ENCODE measurements at regions not wholly inside any gene's neighbourhood (a gene's known extent, or its start where the extent isn't known, plus 50 kb on each side); places are given as distances from the start of the nearest gene placed in this dataset.

DNA sequence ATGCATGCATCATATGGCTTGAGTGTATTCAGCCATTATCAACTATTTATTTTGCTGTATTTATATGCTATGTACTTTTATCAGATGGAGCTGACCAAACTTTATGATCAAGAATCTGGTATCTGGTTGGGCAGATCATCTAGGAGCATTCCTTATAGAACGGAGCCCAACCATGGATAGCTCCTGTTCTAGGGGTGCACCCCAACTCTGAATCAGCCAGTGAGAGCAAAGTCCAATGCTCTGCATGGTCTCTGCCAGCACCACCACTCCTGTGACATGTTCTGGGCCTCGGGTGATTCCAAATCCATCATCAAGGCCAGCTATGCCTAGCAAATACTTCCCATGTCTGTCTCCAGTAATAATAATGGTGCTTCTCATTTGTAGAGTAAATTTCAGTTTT lies 517.5 kb downstream of the AGTPBP1 start:
- TF ChIP-seq, protein P1, sequence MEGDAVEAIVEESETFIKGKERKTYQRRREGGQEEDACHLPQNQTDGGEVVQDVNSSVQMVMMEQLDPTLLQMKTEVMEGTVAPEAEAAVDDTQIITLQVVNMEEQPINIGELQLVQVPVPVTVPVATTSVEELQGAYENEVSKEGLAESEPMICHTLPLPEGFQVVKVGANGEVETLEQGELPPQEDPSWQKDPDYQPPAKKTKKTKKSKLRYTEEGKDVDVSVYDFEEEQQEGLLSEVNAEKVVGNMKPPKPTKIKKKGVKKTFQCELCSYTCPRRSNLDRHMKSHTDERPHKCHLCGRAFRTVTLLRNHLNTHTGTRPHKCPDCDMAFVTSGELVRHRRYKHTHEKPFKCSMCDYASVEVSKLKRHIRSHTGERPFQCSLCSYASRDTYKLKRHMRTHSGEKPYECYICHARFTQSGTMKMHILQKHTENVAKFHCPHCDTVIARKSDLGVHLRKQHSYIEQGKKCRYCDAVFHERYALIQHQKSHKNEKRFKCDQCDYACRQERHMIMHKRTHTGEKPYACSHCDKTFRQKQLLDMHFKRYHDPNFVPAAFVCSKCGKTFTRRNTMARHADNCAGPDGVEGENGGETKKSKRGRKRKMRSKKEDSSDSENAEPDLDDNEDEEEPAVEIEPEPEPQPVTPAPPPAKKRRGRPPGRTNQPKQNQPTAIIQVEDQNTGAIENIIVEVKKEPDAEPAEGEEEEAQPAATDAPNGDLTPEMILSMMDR (conservative IDR thresholded peaks at IDR 0.05; ENCODE audit: low read length): no peak
- TF ChIP-seq EZH2phosphoT487 (IDR thresholded peaks at IDR 0.05; ENCODE audit: borderline replicate concordance): no peak

Measured in Loucy (cell line).